Panc1 (cell line): ENCODE measurements at regions not wholly inside any gene's neighbourhood (a gene's known extent, or its start where the extent isn't known, plus 50 kb on each side); places are given as distances from the start of the nearest gene placed in this dataset.

Source experiments
- POLR2AphosphoS5 ChIP-seq: IDR thresholded peaks from 2 replicates; pipeline ENCODE4 v1.6.1; 2012; ENCODE audit warnings: mild to moderate bottlenecking, low read depth, low read length, moderate library complexity
- TF ChIP-seq, protein P1 (sequence below): fragments of 450-650 bp; IDR thresholded peaks from 2 replicates; pipeline ENCODE4 v1.5.1; 2017; ENCODE audit warnings: mild to moderate bottlenecking

DNA sequence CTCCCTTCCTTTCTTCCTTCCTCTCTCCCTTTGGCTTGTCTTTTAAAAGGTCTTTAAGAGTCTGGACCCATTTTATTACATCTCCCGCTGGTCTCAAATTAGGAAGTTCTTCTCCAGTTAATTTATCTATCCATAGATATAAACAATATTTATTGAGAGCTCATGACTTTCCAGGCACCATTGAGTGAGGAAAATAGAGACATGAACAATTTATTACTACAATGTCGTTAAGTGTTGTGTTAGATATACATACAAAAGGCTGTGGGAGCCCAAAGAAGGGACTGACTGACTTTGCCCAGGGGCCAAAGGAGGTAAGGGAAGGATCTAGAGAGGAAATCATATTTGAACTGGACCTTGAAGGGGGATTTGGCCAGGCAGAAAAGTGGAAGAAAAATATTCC is 51.6 kb upstream of the DEUP1 start:
- TF ChIP-seq, protein P1, sequence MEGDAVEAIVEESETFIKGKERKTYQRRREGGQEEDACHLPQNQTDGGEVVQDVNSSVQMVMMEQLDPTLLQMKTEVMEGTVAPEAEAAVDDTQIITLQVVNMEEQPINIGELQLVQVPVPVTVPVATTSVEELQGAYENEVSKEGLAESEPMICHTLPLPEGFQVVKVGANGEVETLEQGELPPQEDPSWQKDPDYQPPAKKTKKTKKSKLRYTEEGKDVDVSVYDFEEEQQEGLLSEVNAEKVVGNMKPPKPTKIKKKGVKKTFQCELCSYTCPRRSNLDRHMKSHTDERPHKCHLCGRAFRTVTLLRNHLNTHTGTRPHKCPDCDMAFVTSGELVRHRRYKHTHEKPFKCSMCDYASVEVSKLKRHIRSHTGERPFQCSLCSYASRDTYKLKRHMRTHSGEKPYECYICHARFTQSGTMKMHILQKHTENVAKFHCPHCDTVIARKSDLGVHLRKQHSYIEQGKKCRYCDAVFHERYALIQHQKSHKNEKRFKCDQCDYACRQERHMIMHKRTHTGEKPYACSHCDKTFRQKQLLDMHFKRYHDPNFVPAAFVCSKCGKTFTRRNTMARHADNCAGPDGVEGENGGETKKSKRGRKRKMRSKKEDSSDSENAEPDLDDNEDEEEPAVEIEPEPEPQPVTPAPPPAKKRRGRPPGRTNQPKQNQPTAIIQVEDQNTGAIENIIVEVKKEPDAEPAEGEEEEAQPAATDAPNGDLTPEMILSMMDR: no peak
- no peak for TF ChIP-seq POLR2AphosphoS5
